ENCODE measurements at regions not wholly inside any gene's neighbourhood (a gene's known extent, or its start where the extent isn't known, plus 50 kb on each side); places are given as distances from the start of the nearest gene placed in this dataset.

DNA sequence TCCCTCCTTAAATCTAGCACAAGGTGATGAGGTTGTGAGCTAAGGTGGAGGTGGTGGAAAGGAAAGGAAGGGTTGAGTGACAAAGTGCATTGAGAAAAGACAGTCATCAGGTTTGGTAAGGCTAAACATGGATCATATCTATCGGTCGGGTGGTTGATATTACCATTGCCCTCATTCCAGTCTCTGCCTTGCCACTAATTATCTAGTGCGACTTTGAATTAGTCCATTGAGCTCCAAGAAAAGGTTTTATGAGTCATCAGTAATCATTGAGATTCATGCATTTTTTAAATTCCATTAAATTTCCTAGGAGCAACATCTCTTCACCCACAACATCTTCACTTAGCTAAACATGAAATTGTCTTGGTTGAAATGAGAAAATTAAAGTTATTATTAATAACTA, 68.9 kb upstream of the FRMD4A start:
- TF ChIP-seq, protein P1, sequence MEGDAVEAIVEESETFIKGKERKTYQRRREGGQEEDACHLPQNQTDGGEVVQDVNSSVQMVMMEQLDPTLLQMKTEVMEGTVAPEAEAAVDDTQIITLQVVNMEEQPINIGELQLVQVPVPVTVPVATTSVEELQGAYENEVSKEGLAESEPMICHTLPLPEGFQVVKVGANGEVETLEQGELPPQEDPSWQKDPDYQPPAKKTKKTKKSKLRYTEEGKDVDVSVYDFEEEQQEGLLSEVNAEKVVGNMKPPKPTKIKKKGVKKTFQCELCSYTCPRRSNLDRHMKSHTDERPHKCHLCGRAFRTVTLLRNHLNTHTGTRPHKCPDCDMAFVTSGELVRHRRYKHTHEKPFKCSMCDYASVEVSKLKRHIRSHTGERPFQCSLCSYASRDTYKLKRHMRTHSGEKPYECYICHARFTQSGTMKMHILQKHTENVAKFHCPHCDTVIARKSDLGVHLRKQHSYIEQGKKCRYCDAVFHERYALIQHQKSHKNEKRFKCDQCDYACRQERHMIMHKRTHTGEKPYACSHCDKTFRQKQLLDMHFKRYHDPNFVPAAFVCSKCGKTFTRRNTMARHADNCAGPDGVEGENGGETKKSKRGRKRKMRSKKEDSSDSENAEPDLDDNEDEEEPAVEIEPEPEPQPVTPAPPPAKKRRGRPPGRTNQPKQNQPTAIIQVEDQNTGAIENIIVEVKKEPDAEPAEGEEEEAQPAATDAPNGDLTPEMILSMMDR (IDR thresholded peaks at IDR 0.05): no peak
- no peak for TF ChIP-seq POLR2A (IDR thresholded peaks at IDR 0.05)

All from heart left ventricle (tissue), 13 donors.